WTC11 (cell line): ENCODE measurements at regions not wholly inside any gene's neighbourhood (a gene's known extent, or its start where the extent isn't known, plus 50 kb on each side); places are given as distances from the start of the nearest gene placed in this dataset.

Experiments
- FOXK1 ChIP-seq: sonication (generic); formaldehyde crosslinking; IDR thresholded peaks from 2 replicates; pipeline ENCODE4 v1.8.0; 2022; ENCODE audit warnings: mild to moderate bottlenecking, moderate library complexity, missing genetic modification reagents
- FOXP1 ChIP-seq: sonication (generic); formaldehyde crosslinking; IDR thresholded peaks from 2 replicates; pipeline ENCODE4 v1.8.0; 2022; ENCODE audit warnings: missing genetic modification reagents, mild to moderate bottlenecking, moderate library complexity, borderline replicate concordance
- HMGA2 ChIP-seq: fragments of 250-450 bp; sonication (Bioruptor Pico); IDR thresholded peaks from 2 replicates; pipeline ENCODE4 v1.4.0; 2021; ENCODE audit warnings: mild to moderate bottlenecking, moderate library complexity
- NFE2L1 ChIP-seq: sonication (generic); formaldehyde crosslinking; IDR thresholded peaks from 2 replicates; pipeline ENCODE4 v1.8.1; 2023; ENCODE audit warnings: missing genetic modification reagents
- TEAD1 ChIP-seq: sonication (generic); formaldehyde crosslinking; IDR thresholded peaks from 2 replicates; pipeline ENCODE4 v1.8.0; 2022; ENCODE audit warnings: mild to moderate bottlenecking, missing genetic modification reagents
- ZNF121 ChIP-seq: sonication (generic); formaldehyde crosslinking; IDR thresholded peaks from 2 replicates; pipeline ENCODE4 v1.8.0; 2023; ENCODE audit warnings: missing genetic modification reagents
- TF ChIP-seq, protein P1 (sequence below): fragments of 200-600 bp; IDR thresholded peaks from 2 replicates; pipeline ENCODE4 v1.8.0; 2022; ENCODE audit warnings: antibody characterized with exemption
- TF ChIP-seq, protein P2 (sequence below): sonication (generic); formaldehyde crosslinking; IDR thresholded peaks from 2 replicates; pipeline ENCODE4 v1.8.0; 2022; ENCODE audit warnings: mild to moderate bottlenecking, missing genetic modification reagents
- TF ChIP-seq, protein P3 (sequence below): sonication (generic); formaldehyde crosslinking; IDR thresholded peaks from 2 replicates; pipeline ENCODE4 v1.8.1; 2023; ENCODE audit warnings: mild to moderate bottlenecking, missing genetic modification reagents, moderate library complexity

DNA sequence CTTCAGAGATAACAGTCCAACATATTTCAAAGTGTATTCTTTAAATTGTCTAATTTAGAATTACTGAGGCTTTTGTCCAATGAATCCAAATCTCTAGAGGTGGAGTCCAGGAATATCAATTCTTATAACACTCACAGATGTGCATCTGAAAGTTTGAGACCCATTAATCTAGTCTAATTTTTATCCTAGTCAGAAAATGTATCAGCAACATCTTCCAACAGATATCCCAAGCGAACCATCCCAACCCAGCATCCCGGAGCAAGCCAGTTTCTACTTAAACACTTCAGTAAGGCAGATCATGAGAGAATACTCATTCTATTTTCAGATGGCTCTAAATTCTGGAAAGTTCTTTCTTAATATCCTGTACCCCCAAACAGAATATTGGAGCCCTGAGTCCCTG, 113.5 kb downstream of the BBS10 start:
- TF ChIP-seq FOXP1 (CRISPR knock-in tag) = no peak
- no peak for TF ChIP-seq TEAD1 (CRISPR knock-in tag)
- TF ChIP-seq, protein P1, sequence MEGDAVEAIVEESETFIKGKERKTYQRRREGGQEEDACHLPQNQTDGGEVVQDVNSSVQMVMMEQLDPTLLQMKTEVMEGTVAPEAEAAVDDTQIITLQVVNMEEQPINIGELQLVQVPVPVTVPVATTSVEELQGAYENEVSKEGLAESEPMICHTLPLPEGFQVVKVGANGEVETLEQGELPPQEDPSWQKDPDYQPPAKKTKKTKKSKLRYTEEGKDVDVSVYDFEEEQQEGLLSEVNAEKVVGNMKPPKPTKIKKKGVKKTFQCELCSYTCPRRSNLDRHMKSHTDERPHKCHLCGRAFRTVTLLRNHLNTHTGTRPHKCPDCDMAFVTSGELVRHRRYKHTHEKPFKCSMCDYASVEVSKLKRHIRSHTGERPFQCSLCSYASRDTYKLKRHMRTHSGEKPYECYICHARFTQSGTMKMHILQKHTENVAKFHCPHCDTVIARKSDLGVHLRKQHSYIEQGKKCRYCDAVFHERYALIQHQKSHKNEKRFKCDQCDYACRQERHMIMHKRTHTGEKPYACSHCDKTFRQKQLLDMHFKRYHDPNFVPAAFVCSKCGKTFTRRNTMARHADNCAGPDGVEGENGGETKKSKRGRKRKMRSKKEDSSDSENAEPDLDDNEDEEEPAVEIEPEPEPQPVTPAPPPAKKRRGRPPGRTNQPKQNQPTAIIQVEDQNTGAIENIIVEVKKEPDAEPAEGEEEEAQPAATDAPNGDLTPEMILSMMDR = no peak
- TF ChIP-seq HMGA2 (CRISPR knock-in tag) = no peak
- no peak for TF ChIP-seq FOXK1 (CRISPR knock-in tag)
- TF ChIP-seq, protein P2, sequence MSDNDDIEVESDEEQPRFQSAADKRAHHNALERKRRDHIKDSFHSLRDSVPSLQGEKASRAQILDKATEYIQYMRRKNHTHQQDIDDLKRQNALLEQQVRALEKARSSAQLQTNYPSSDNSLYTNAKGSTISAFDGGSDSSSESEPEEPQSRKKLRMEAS (CRISPR knock-in tag) = no peak
- TF ChIP-seq, protein P3, sequence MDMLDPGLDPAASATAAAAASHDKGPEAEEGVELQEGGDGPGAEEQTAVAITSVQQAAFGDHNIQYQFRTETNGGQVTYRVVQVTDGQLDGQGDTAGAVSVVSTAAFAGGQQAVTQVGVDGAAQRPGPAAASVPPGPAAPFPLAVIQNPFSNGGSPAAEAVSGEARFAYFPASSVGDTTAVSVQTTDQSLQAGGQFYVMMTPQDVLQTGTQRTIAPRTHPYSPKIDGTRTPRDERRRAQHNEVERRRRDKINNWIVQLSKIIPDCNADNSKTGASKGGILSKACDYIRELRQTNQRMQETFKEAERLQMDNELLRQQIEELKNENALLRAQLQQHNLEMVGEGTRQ = no peak
- TF ChIP-seq ZNF121 (CRISPR knock-in tag) = no peak
- no peak for TF ChIP-seq NFE2L1
